ENCODE measurements at regions not wholly inside any gene's neighbourhood (a gene's known extent, or its start where the extent isn't known, plus 50 kb on each side); places are given as distances from the start of the nearest gene placed in this dataset.

- no peak for DNase-seq
Measured at GRCh38 chr18:78722386-78722785, 257.2 kb upstream of the SALL3 start.

DNA sequence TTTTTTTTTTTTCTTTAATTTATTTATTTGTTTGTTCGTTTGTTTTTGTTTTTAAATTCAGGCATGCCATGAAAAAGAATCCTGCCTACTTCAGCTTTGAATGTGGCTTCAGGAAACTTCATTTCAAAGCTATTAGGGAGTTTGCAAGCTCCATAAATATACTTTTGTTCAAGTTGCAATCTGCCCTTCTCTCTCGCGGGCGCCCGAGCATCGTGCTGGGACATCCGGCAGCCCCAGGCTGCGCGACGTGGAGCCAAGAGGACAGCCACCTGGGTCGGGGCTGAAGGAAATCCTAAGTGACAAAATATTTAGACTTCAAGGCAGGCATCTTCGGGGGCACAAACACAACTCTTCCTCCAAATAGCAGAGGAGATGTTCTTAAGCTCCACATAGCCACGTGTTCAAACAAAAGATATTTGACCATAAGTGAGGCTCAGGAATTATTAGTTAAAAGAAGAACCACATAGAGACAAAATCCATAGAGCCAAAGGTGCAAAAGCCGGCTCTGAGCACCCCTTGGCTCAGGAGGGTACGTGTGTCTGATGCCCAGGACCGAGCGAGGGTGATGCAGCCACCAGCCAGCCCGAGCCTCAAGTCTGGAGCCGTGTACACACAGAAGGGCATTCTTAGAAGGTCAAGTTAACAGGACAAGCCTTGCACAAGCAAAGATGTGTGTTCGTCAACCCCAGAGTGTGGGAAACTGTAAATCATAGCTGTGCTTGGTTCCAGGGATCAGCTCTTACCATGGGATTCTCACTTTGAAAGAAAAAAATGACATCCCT lies 256.5 kb upstream of the SALL3 start:
- DNase-seq: no peak

DNA sequence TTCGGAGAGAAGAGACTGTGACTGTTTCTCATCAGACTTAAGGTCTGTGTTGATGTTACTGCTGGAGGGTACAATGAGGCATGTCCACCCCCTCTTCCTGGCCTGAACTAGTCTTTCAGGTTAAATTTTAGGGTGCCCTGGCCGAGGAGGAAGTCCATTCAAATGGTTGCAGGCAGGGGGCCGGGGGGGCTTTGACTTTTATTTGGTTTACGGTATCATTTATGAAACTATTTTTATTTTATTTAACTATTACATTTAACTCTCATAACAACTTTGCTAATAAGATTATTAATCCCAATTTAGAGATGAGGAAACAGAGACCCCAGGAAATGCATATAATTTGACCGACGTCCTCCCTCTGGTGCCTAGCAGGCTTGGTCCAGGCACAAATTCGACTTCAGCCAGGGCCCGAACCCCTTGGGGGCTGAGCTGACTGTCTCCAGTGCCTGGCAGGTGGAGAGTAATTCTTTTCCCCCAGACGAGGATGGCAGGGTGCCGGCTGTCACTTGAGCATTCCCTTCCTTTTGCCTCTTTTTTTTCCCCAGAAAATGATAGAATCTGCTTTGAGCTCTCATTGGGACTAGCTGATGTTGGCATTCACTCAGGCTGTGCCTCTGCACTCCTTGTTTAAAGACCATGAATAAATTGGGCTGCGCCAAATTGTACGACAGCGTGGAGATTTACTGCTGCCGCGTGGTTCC lies 255.3 kb upstream of the SALL3 start:
- DNase-seq: no peak

- DNase-seq: no peak
Measured at GRCh38 chr18:78725426-78725825, 254.2 kb upstream of the SALL3 start.

DNA sequence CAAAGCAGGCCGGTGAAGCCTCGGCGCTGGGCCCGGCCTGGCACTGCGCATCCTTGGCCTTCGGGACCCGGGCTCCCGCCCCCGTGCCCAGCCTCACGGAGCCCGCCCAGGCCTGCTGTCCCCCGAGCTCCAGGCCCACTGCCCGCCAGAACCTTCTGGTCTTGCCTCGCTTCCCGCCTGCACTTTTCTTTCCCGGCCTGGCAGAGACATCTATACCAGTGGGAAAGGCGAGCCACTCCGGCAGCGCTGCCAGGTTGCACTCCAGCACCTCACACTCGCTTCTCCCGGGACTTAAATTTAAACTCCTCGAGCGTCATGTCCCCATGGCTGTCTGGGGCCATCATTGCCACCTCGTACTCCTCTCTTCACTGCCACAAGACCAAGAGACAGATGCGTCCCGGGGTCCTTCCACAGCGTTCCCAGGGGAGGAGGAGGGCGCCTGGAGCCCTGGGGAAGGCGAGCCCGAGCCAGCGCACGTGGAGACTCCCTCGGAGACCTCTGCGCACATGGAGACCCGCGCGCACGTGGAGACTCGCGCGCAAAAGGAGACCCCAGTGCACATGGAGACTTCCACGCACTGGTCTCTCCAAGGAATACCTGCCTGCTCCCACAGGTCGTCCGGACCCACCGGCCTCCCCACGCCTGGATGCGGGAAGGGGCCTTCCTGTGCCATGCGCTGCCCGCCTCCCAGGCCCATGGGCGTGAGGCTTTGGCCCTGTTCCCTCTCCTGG lies 253.1 kb upstream of the SALL3 start:
- DNase-seq: no peak

DNA sequence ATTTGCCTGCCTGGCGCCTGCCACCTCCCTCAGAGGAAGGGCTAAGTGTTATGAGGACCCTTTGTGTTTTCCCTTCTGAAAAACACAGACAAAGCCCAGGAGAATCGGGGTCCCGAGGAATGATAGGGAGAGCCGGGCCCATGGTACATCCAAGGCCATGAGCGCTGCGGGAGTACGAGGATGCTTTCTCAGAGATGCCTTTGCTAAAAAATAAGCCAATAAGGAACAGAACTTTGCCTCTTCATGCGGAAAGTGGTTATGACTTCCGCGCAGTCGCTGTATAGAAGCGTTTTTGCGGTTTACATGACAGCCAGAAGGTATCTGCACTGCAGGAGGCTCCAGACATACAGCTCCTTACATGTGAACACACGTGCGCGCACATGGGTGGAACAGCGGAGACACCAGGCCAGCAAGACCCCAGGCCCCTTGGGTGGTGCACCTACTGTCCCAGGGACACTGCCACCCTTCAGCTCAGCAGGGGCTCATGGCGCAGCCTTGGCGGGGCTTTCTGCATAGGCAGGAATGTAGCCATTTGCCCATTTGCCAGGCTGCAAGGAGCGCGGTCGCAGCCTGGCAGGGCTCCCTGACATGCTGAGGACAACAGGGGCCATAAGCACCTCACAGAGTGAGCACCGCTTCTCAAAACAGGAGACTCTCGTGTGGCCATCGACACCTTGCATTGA lies 252.4 kb upstream of the SALL3 start:
- no peak for DNase-seq

GRCh38 chr18:78727877-78728783 lies 251.5 kb upstream of the SALL3 start:
- DNase-seq: no peak

- no peak for DNase-seq
Measured at GRCh38 chr18:78728784-78729467, 250.7 kb upstream of the SALL3 start.

- no peak for DNase-seq
Measured at GRCh38 chr18:78730546-78730945, 249.1 kb upstream of the SALL3 start.

- no peak for DNase-seq
Measured at GRCh38 chr18:78731016-78731397, 248.6 kb upstream of the SALL3 start.

DNA sequence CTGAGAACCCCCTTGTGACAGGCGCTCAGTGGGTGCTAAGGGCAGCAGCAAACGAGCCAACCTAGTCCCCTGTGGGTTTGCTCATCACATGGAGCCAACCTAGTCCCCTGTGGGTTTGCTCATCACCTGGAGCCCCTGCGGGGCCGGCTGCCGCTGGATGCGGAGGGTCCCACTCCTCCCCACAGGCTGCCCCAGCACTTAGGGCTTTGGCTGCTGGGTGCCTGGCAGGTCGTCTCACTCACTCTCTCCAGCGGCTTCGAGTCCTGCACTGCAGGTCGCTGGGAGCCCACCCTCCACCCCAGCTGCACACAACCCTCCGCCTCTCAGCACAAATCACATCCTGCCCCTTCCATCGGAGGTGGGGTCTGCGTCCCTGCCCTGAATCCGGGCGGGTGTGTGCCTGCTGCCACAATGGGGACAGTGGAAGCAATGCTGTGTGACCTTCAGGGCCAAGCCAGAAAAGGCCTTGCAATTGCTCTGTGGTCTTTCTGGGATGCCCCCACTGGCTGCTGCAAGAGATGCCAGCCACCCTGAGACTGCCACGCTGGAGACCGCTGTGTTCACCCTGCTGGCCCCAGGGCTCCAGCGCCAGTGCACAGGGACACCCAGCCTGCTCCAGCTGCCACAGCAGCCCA lies 248.1 kb upstream of the SALL3 start:
- DNase-seq: no peak

DNA sequence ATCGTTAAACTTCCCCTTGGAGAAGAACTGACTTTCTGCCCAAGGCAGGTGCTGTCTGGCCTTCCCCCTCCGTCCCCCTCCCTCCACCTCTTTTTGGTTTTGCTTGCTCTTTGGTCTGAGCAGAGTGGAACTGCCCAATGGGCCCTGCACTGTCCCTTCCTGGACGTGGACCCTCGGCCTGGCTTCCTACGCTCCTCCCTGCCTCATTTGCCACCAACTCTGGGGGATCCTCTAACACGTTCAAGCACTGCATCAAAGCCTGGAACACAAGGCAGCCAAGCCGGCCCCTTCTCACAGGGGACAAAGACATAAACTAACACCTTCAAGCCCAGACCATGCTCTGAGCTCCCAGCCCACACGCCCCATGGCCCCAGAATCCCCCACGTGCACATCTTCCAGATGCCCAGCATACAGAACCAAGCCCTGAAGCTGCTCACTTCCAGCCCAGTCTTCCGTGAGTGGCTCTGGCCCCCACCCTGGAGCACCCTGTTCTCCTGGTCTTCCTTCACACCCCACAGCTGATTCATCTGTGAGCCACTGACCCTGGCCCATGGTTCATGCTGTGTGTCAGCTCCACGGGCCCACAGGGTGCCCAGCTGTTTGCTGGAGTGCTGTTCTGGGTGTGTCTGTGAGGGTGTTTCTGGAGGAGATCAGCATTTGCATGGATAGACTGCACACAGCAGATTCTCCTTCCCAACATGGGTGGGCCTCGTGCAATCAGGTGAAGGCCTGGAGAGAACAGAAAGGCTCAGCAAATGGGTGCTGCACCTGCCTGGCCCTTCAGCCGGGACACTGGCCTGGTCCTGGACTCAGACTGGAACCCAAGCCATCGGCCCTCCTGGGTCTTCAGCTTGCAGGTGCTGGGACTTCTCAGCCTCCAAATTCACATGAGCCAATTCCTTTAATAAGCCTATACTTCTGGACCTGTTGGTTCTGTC lies 247.1 kb upstream of the SALL3 start:
- no peak for DNase-seq

DNA sequence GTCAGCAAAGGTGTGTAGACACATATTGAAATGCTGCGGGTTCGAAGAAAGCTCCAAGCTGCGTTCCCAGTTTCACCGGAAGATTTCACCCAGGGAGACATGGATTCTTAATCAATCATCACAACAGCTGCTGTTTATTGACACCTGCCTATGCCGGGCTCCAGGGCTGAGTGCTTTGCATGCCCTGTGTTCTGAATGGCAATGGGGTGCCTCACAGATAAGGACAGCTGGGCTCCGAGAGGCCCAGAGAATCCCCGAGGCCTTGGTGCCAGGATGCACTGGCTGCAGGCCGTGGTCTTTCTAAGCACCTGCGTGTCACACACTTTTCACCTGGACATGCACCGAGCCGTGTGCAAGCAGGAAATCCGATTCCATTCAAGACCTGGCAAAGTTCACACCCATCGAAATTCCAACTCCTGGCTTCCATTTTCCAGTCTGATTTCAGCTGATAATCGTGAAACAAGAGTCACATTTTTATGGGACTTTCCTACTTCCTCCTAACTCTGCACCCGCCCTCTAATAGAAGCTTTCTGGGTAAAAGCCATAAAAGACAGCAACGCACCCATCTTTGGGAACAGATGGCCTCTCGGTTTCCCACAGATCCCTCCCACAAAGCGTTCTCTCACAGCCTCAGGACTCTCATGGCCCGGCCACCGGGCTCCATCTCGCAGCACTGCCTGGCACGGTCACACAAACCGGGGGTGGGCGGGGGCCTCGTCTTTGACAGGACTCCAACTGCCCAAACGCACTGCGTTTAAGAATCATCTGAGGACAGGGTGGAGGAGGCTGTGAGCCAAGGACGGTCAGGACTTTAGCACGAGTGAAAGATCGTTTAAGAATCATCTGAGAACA lies 245.6 kb upstream of the SALL3 start:
- DNase-seq: no peak

DNA sequence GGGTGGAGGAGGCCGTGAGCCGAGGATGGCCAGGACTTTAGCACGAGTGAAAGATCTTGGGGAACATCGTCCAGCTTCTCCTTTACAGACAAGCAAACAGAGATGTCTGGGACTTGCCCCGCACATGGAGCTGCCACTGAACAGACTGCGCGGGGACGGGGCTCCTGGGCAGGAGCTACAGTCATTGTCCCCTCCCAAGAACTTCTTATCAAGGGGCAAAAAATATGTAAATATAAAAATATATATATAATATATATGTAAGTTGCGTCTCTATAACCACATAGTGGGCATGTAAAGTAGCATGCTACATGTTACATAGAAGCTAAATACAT lies 245.0 kb upstream of the SALL3 start:
- no peak for DNase-seq

DNA sequence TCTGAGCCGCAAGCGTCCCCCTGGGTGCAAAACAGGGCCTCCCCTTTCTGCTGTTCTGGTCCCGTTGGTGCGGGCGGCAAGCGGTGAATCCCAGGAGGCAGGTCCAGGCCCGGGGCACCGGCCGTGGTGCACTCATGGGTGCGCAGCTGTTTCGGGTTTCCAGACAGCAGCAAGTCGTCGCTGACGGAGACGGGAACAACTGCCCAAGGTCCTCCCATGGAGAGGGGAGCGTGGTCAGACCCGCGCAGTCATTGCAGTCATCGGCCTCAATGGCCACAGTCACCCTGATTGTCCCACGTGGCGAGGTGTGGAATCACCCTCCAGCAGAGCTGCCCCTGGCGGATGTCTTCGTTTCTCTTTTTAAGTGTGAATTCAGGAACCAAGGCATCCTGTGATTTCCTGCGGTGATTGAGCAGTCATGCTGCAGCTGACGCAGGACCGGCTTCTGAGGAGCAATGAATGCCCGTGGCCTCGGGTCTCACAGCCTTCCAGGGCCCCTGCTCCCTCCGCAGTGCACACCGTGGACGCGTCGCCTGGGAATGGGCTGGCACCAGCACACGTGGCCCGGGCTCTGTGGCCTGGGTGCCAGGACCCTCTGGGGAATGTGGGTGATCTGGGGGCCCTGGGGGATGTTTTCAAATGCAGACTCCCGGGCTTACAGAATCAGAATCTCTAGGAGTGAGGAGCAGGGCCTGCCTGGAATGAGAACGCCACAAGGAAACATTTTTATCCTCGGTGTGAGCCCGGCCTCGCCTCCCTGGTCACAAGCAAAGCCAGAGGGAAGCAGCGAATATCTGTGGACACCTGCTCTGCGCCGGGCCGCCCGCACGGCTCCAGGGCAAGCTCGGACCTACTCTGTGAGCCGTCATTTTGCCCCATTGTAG lies 244.2 kb upstream of the SALL3 start:
- DNase-seq: no peak

GRCh38 chr18:78736015-78736690 lies 243.5 kb upstream of the SALL3 start:
- no peak for DNase-seq

Measured in bone marrow (tissue), 2 donors.